ENCODE measurements at regions not wholly inside any gene's neighbourhood (a gene's known extent, or its start where the extent isn't known, plus 50 kb on each side); places are given as distances from the start of the nearest gene placed in this dataset.

GRCh38 chr3:87350367-87351199, 74.2 kb upstream of the POU1F1 start:
- H3K4me3 ChIP-seq (ENCODE audit: low read depth, low read length), result no peak overlapping the region
- TF ChIP-seq CTCF (conservative IDR thresholded peaks at IDR 0.05; ENCODE audit: low read depth, low read length), result peak; percentile 91
- no peak for DNase-seq (ENCODE audit: low read depth)

- TF ChIP-seq CTCF (conservative IDR thresholded peaks at IDR 0.05; ENCODE audit: low read depth, low read length), result no peak
- DNase-seq (ENCODE audit: low read depth), result no peak
- no peak overlapping the region for H3K4me3 ChIP-seq (ENCODE audit: low read depth, low read length)
Measured at GRCh38 chr3:87349833-87350232, 73.4 kb upstream of the POU1F1 start.

GRCh38 chr3:87336761-87337160, 60.4 kb upstream of the POU1F1 start:
- no peak for DNase-seq (ENCODE audit: low read depth)
- H3K4me3 ChIP-seq (ENCODE audit: low read depth, low read length), result no peak overlapping the region
- TF ChIP-seq CTCF (conservative IDR thresholded peaks at IDR 0.05; ENCODE audit: low read depth, low read length), result no peak

GRCh38 chr3:87335931-87336330, 59.5 kb upstream of the POU1F1 start:
- no peak for DNase-seq (ENCODE audit: low read depth)
- no peak for TF ChIP-seq CTCF (conservative IDR thresholded peaks at IDR 0.05; ENCODE audit: low read depth, low read length)
- H3K4me3 ChIP-seq (ENCODE audit: low read depth, low read length), result no peak overlapping the region

- no peak for TF ChIP-seq CTCF (conservative IDR thresholded peaks at IDR 0.05; ENCODE audit: low read depth, low read length)
- no peak for DNase-seq (ENCODE audit: low read depth)
- H3K4me3 ChIP-seq (ENCODE audit: low read depth, low read length), result no peak overlapping the region
Measured at GRCh38 chr3:87333393-87333892, 57.1 kb upstream of the POU1F1 start.

- TF ChIP-seq CTCF (conservative IDR thresholded peaks at IDR 0.05; ENCODE audit: low read depth, low read length), result no peak
- no peak for DNase-seq (ENCODE audit: low read depth)
- no peak overlapping the region for H3K4me3 ChIP-seq (ENCODE audit: low read depth, low read length)
Measured at GRCh38 chr3:87332789-87333188, 56.4 kb upstream of the POU1F1 start.

GRCh38 chr3:87329065-87329464, 52.7 kb upstream of the POU1F1 start:
- no peak for DNase-seq (ENCODE audit: low read depth)
- H3K4me3 ChIP-seq (ENCODE audit: low read depth, low read length), result no peak overlapping the region
- no peak for TF ChIP-seq CTCF (conservative IDR thresholded peaks at IDR 0.05; ENCODE audit: low read depth, low read length)

Measured in epithelial cell of proximal tubule (primary cell).